ENCODE measurements at regions not wholly inside any gene's neighbourhood (a gene's known extent, or its start where the extent isn't known, plus 50 kb on each side); places are given as distances from the start of the nearest gene placed in this dataset.
"Not testable (repeated sequence)": the region's sequence is repeated elsewhere in the genome, so short reads cannot be mapped to it uniquely, and the experiment has no call there.

DNA sequence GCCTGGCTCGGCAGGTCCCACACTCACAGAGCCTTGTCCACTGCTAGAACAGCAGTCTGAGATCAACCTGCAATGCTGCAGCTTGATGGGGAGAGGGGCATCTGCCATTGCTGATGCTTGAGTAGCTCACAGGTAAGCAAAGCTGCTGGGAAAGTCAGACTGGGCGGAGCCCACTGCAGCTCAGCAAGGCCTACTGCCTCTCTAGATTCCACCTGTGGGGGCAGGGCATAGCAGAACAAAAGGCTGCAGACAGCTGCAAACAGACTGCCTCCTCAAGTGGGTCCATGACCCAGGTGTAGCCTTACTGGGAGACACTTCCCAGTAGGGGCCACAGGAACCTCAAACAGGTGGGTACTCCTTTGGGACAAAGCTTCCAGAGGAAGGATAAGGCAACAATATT lies 110.6 kb upstream of the ADAMTS3 start:
- Histone ChIP-seq H3K36me3 (replicated peaks; ENCODE audit: control insufficient read depth, insufficient read depth, low read length) (no peaks in the 10 kb centered on the region), H3K4me3 (ENCODE audit: insufficient read depth, low read depth, low read length) (no peak overlapping the region), H3K27me3 (ENCODE audit: control insufficient read depth, insufficient read depth, low read length) (no peaks in the 10 kb centered on the region)
- no peak for DNase-seq

DNA sequence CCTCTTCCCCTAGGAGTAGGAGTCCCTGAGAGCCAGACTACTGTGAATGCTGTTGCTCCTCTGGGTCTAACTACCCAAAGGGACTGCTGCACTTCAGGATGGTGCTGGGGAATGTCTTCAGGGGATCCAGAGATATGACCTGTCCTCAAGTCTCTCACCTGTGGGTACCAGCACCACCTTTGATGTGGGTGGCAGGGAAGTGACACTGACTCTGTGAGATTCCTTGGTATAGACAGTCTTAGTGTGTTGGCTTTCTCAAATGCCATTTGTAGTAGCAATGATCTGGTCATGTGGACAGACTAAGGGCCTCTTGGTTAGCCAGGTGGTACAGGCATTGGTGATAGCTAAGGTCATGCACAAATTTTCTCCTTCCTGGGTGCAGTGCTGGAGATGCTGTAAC lies 108.9 kb upstream of the ADAMTS3 start:
- no peaks in the 10 kb centered on the region for H3K27me3 ChIP-seq (ENCODE audit: control insufficient read depth, insufficient read depth, low read length)
- no peak for DNase-seq
- no peak overlapping the region for H3K4me3 ChIP-seq (ENCODE audit: insufficient read depth, low read depth, low read length)
- no peaks in the 10 kb centered on the region for H3K36me3 ChIP-seq (replicated peaks; ENCODE audit: control insufficient read depth, insufficient read depth, low read length)

DNA sequence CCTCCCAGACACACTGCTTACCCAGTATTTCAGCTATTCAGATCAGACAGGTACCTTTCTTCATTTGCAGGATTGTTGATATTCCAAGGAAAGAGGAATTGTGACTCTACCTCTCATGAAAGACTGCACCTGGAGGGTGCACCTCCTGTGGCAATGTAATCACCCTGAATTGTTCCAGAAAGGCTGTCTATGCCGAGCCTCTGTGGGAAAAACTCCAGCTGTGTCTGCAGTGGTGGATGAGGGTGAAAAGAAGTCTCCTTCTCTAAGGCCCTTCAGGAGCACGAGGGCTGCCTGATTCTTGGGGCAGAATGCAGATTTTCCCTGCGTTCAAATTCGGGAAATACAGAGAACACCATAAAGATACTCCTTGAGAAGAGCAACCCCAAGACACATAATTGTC lies 108.2 kb upstream of the ADAMTS3 start:
- Histone ChIP-seq H3K4me3 (ENCODE audit: insufficient read depth, low read depth, low read length) (no peak overlapping the region), H3K27me3 (ENCODE audit: control insufficient read depth, insufficient read depth, low read length) (no peaks in the 10 kb centered on the region), H3K36me3 (replicated peaks; ENCODE audit: control insufficient read depth, insufficient read depth, low read length) (no peaks in the 10 kb centered on the region)
- DNase-seq: no peak

DNA sequence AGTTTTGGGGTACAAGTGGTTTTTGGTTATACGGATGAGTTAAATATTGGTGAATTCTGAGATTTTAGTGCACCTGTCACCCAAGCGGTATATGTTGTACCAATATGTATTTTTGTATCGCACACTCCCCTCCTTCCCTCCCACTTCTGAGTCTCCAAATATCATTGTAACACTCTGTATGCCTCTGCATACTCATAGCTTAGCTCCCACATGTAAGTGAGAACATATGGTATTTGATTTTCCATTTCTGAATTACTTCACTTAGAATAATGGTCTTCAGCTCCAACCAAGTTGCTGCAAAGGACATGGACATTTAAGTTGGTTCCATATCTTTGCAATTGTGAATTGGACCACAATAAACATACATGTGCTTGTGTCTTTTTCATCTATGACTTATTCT lies 103.0 kb upstream of the ADAMTS3 start:
- DNase-seq: no peak
- no peaks in the 10 kb centered on the region for H3K36me3 ChIP-seq (replicated peaks; ENCODE audit: control insufficient read depth, insufficient read depth, low read length)
- H3K27me3 ChIP-seq (ENCODE audit: control insufficient read depth, insufficient read depth, low read length): no peaks in the 10 kb centered on the region
- no peak overlapping the region for H3K4me3 ChIP-seq (ENCODE audit: insufficient read depth, low read depth, low read length)

DNA sequence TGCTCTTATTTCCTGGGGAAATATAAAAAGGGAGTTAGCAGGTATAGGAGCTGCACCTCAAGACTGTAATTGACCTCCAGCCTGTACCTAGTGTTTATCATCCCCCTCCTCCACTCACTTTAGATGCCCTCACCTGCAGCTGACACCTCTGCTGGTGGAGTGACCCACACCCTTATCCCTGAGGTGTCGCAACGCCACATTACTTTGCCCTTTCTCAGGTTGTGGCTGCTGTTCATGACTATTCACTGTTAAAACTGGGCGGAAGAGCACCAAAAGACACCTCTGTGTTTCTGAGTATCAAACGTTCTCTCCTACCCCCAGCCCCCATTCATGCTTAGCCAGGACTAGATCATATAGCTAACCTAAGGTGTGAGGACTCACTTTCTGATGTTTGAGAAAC lies 101.5 kb upstream of the ADAMTS3 start:
- Histone ChIP-seq H3K36me3 (replicated peaks; ENCODE audit: control insufficient read depth, insufficient read depth, low read length) (no peaks in the 10 kb centered on the region), H3K4me3 (ENCODE audit: insufficient read depth, low read depth, low read length) (no peak overlapping the region), H3K27me3 (ENCODE audit: control insufficient read depth, insufficient read depth, low read length) (no peaks in the 10 kb centered on the region)
- no peak for DNase-seq

DNA sequence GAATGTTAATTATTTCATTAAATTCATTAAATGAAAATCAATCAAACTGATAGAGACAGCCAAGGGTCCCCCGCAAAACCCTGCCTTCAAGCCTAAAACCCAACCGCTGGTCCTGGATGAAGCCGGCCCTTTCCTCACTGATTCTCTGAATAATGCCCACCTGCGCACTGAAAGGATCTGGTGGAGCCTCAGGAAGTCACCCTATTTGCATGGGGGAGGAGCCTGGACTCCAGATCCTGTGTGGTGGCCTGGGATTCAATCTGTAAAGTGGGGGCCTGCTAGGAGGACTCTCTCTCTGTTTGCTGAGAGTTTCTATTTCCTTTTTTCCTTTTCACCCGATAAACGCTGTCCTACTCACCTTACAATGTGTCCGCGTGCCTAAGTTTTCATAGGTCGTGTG lies 97.9 kb upstream of the ADAMTS3 start:
- Histone ChIP-seq H3K4me3 (ENCODE audit: insufficient read depth, low read depth, low read length) (no peak overlapping the region), H3K27me3 (ENCODE audit: control insufficient read depth, insufficient read depth, low read length) (no peaks in the 10 kb centered on the region), H3K36me3 (replicated peaks; ENCODE audit: control insufficient read depth, insufficient read depth, low read length) (no peaks in the 10 kb centered on the region)
- DNase-seq: peak; percentile 48

DNA sequence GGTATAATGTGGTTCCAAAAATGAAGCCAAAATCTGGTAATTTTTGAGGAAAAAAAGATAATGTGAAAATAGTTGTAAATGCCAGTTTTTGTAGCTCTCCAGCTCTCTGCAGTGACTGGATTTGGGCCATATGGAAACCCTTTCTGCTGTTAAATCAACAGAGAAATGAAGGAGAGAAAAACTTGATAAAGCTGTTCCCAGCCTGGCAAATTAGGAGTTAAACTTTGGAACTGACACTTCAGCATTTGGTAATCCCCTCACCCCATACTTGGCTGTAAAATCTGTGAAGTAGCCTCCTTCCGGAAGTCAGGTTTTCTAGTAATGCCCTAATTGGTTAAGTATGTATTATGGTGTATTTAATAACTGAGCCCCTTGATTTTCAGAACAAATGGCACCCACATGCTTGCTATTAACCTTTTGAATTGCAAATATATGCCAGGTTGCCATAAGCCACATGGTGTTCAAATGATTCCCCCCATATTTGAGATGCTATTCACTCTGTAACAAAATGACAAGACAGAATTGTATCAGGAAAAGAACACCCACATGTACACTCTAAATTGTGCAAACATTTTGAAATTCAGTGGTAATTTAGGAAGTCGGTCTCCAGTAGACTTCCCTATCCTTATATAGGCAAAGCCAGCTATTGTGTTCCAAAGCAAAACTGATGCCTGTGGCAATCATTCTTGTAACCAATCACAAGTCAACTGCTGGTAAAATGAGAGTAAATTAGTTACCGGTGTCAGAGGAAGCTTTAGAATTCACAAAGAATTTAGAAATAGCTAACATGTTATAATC lies 96.3 kb upstream of the ADAMTS3 start:
- Histone ChIP-seq H3K27me3 (ENCODE audit: control insufficient read depth, insufficient read depth, low read length) (no peaks in the 10 kb centered on the region), H3K36me3 (replicated peaks; ENCODE audit: control insufficient read depth, insufficient read depth, low read length) (no peaks in the 10 kb centered on the region), H3K4me3 (ENCODE audit: insufficient read depth, low read depth, low read length) (no peak overlapping the region)
- no peak for DNase-seq

DNA sequence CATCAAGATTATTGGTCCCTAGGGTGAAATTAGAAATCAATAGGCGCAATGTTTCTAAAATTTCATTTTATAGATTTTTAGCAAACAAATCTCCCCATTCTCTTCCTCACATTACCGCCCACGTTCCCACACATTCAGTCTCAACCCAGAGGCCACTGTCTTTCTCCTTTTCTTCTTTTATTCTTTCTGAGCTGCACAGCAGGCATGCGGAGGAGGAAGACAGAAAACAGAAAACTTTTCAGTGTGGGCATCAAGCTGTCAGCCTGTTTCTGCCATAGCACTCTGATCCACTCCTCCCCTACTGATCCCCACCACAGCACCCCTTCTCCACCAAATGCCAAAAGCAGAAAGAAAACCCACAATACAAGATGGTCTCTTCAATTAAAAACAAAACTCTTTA lies 94.8 kb upstream of the ADAMTS3 start:
- no peak overlapping the region for H3K4me3 ChIP-seq (ENCODE audit: insufficient read depth, low read depth, low read length)
- no peaks in the 10 kb centered on the region for H3K36me3 ChIP-seq (replicated peaks; ENCODE audit: control insufficient read depth, insufficient read depth, low read length)
- peak; percentile 4 for DNase-seq
- no peaks in the 10 kb centered on the region for H3K27me3 ChIP-seq (ENCODE audit: control insufficient read depth, insufficient read depth, low read length)

DNA sequence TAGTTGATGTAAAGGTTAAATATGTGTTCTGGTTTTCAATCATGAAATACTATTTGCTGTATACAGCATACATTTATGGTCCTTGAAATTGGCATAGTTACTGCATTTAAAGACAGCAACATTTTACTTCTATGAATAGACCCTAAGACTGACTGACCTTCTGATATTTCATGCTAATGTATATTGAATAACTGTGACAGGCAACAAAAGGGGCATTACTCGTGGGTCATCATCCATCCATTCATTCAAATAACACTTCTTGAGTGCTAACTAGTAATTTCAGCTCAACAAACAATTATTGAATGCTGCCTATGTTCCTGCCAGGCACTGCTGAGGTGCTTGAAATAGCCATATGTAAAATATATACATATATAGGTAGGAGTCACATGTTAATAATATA lies 92.8 kb upstream of the ADAMTS3 start:
- no peak for DNase-seq
- no peaks in the 10 kb centered on the region for H3K27me3 ChIP-seq (ENCODE audit: control insufficient read depth, insufficient read depth, low read length)
- no peak overlapping the region for H3K4me3 ChIP-seq (ENCODE audit: insufficient read depth, low read depth, low read length)
- no peaks in the 10 kb centered on the region for H3K36me3 ChIP-seq (replicated peaks; ENCODE audit: control insufficient read depth, insufficient read depth, low read length)

DNA sequence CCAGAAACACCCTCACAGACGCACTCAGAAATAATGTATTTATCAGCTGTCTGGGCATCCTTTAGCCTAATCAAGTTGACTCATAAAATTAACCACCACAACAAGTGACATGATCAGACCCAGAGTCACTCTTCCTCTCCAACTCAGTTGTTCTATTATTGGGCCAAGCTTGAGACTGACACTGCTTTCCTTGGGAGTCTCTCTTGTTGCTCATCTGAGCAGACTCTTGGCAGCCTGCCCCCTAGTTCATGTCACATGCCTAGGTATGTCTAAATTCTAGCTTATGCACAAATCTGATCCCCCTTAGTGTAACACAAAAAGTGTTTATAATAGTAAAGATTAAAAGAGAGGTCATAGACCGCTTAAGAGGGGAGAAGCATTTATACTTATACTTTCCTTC lies 72.6 kb upstream of the ADAMTS3 start:
- DNase-seq: no peak
- H3K27me3 ChIP-seq (ENCODE audit: control insufficient read depth, insufficient read depth, low read length): no peaks in the 10 kb centered on the region
- H3K36me3 ChIP-seq (replicated peaks; ENCODE audit: control insufficient read depth, insufficient read depth, low read length): no peaks in the 10 kb centered on the region
- no peak overlapping the region for H3K4me3 ChIP-seq (ENCODE audit: insufficient read depth, low read depth, low read length)

DNA sequence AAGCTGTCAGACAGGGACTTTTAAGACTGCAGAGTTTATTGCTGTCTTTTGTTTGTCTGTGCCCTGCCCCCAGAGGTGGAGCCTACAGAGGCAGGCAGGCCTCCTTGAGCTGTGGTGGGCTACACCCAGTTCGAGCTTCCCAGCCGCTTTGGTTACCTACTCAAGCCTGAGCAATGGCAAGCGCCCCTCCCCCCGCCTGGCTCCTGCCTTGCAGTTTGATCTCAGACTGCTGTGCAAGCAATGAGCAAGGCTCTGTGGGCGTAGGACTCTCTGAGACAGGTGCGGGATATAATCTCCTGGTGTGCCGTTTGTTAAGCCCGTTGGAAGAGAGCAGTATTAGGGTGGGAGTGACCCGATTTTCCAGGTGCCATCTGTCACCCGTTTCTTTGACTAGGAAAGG lies 67.8 kb upstream of the ADAMTS3 start:
- not testable (repeated sequence) for H3K36me3 ChIP-seq (replicated peaks; ENCODE audit: control insufficient read depth, insufficient read depth, low read length); DNase-seq; H3K4me3 ChIP-seq (ENCODE audit: insufficient read depth, low read depth, low read length); H3K27me3 ChIP-seq (ENCODE audit: control insufficient read depth, insufficient read depth, low read length)

DNA sequence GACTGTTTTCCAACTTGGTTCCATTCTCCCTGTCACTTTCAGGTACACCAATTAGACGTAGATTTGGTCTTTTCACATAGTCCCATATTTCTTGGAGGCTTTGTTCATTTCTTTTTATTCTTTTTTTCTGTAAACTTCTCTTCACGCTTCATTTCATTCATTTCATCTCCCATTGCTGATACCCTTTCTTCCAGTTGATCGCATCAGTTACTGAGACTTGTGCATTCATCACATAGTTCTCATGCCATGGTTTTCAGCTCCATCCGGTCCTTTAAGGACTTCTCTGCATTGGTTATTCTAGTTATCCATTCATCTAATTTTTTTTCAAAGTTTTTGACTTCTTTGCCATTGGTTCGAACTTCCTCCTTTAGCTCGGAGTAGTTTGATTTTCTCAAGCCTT lies 66.9 kb upstream of the ADAMTS3 start:
- H3K4me3 ChIP-seq (ENCODE audit: insufficient read depth, low read depth, low read length); DNase-seq; H3K36me3 ChIP-seq (replicated peaks; ENCODE audit: control insufficient read depth, insufficient read depth, low read length); H3K27me3 ChIP-seq (ENCODE audit: control insufficient read depth, insufficient read depth, low read length): not testable (repeated sequence)

DNA sequence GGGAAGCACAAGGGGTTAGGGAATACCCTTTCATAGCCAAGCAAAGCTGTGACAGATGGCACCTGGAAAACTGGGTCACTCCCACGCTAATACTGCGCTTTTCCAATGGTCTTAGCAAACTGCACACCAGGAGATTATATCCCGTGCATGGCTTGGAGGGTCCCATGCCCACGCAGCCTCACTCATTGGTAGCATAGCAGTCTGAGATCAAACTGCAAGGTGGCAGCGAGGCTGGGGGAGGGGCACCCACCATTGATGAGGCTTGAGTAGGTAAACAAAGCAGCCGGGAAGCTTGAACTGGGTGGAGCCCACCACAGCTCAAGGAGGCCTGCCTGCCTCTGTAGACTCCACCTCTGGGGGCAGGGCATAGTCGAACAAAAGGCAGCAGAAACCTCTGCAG lies 63.2 kb upstream of the ADAMTS3 start:
- DNase-seq; H3K36me3 ChIP-seq (replicated peaks; ENCODE audit: control insufficient read depth, insufficient read depth, low read length); H3K27me3 ChIP-seq (ENCODE audit: control insufficient read depth, insufficient read depth, low read length); H3K4me3 ChIP-seq (ENCODE audit: insufficient read depth, low read depth, low read length): not testable (repeated sequence)

DNA sequence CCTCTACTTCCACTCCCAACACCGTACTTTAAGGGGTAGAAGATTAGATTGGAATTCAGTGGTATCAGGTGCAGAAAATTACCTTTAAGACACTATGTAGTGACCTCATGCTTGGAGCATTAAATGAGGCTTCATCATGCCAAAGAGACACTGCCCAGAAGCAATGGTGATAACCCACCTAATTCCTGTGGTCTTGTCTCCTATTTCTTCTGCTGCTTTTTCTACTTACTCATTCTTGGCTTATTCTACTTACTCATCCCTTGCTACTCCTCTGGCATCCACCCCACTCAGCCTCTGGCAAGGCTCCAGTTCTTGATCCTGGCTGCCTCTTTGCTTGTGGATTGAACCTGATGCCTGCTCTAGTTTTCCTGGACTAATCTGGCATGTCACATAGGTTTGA lies 62.3 kb upstream of the ADAMTS3 start:
- Histone ChIP-seq H3K4me3 (ENCODE audit: insufficient read depth, low read depth, low read length) (no peak overlapping the region), H3K27me3 (ENCODE audit: control insufficient read depth, insufficient read depth, low read length) (no peaks in the 10 kb centered on the region), H3K36me3 (replicated peaks; ENCODE audit: control insufficient read depth, insufficient read depth, low read length) (no peaks in the 10 kb centered on the region)
- no peak for DNase-seq

DNA sequence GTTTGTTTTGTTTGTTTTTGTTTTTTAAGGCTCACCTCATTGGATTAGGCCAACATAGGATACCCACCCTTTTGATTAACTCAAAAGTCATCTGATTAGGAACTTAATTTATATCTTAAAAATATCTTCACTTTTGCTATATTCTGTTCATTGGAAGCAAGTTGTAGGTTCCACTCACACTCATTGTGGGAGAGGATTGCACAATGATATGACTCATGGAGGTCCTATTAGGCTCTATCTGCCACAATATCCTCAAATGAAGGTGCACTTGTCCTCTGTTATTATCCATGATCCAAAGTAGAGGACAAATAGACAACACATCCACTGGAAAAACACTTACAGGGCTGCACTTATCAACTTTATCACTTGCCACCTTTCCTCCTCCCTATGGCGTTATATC lies 60.5 kb upstream of the ADAMTS3 start:
- H3K36me3 ChIP-seq (replicated peaks; ENCODE audit: control insufficient read depth, insufficient read depth, low read length): no peaks in the 10 kb centered on the region
- H3K4me3 ChIP-seq (ENCODE audit: insufficient read depth, low read depth, low read length): no peak overlapping the region
- no peaks in the 10 kb centered on the region for H3K27me3 ChIP-seq (ENCODE audit: control insufficient read depth, insufficient read depth, low read length)
- no peak for DNase-seq

DNA sequence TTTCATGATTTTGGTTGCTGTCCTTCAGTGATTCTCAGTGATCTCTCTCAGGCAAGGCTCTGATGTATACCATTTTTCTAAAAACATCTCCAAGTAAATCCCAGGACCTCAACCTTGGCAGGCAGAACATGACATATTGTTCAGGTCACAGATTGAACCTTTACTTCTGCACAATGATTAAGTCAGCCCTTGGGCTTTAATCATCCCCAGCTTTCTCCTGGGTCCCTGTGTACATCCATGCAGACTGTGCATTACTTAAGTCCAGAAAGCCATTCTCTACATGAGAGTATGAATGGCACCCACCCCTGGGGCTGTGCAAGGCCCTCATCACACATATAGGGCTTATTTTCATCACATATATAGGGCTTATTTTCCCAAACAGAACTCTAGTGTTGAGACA lies 58.7 kb upstream of the ADAMTS3 start:
- DNase-seq: no peak
- no peaks in the 10 kb centered on the region for H3K36me3 ChIP-seq (replicated peaks; ENCODE audit: control insufficient read depth, insufficient read depth, low read length)
- no peaks in the 10 kb centered on the region for H3K27me3 ChIP-seq (ENCODE audit: control insufficient read depth, insufficient read depth, low read length)
- H3K4me3 ChIP-seq (ENCODE audit: insufficient read depth, low read depth, low read length): no peak overlapping the region
